Upper lobe of right lung (tissue), 1 donor: ENCODE measurements at regions not wholly inside any gene's neighbourhood (a gene's known extent, or its start where the extent isn't known, plus 50 kb on each side); places are given as distances from the start of the nearest gene placed in this dataset.
A peak's percentile ranks its signal among the peaks of the same experiment; 100 is the strongest.
"Not testable (repeated sequence)": the region's sequence is repeated elsewhere in the genome, so short reads cannot be mapped to it uniquely, and the experiment has no call there.

ENCODE experiments used
- ATAC-seq: fragments of 200-7000 bp; cut with Tn5 transposase; one replicate; pipeline ENCODE4 v1.9.1; 2020; ENCODE audit warnings: mild to moderate bottlenecking, moderate library complexity
- DNase-seq: peaks from one replicate; pipeline ENCODE4 v3.0.0-alpha.2; 2020
- H3K27ac ChIP-seq: fragments of 200-600 bp; one replicate; pipeline ENCODE4 v1.8.0; 2022
- H3K27me3 ChIP-seq: fragments of 200-600 bp; one replicate; pipeline ENCODE4 v1.8.0; 2022; ENCODE audit warnings: mild to moderate bottlenecking
- H3K36me3 ChIP-seq: fragments of 200-600 bp; one replicate; pipeline ENCODE4 v1.8.0; 2022
- H3K4me1 ChIP-seq: fragments of 200-600 bp; one replicate; pipeline ENCODE4 v1.8.0; 2022
- H3K4me3 ChIP-seq: fragments of 200-600 bp; one replicate; pipeline ENCODE4 v1.8.0; 2022; ENCODE audit warnings: mild to moderate bottlenecking
- H3K9me3 ChIP-seq: fragments of 200-600 bp; one replicate; pipeline ENCODE4 v1.8.0; 2022
- intact Hi-C: fragments of 100-400 bp; cut with DNase I; formaldehyde crosslinking; loops from one replicate; pipeline ENCODE4 v1.11.0; 2022
- TF ChIP-seq, protein P1 (sequence below): fragments of 200-600 bp; IDR thresholded peaks from one replicate; pipeline ENCODE4 v1.8.0; 2022; ENCODE audit warnings: antibody characterized with exemption
- donor health status: DM: no; HTN: yes; CAD: no; lungs with severe emphysema.

DNA sequence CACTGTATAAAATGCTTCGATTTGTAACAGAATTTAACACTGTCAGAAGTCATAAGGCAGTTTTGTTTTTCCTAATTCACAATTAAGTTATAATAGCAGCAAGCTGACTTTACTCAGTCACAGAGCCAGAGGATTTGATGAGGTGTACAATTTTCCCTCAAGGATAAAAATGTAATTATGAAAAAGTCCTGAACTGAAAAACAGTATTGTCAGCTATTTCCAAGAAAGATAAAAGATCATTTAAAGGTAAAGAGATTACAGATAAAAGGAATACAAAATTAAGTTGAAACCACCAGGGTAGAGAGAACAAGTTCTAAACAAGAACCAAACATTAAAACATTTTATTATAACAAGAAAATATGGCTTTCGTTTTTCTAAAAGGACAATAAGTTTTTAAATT is 86.8 kb upstream of the ZFP42 start:
- Histone ChIP-seq H3K4me3 (no peak overlapping the region), H3K27ac (no peak overlapping the region), H3K4me1 (no peaks in the 10 kb centered on the region), H3K9me3 (no peaks in the 10 kb centered on the region), H3K27me3 (no peaks in the 10 kb centered on the region), H3K36me3 (no peaks in the 10 kb centered on the region)
- intact Hi-C loops, result no loop called here
- DNase-seq, result no peak
- no peak for ATAC-seq
- TF ChIP-seq, protein P1, sequence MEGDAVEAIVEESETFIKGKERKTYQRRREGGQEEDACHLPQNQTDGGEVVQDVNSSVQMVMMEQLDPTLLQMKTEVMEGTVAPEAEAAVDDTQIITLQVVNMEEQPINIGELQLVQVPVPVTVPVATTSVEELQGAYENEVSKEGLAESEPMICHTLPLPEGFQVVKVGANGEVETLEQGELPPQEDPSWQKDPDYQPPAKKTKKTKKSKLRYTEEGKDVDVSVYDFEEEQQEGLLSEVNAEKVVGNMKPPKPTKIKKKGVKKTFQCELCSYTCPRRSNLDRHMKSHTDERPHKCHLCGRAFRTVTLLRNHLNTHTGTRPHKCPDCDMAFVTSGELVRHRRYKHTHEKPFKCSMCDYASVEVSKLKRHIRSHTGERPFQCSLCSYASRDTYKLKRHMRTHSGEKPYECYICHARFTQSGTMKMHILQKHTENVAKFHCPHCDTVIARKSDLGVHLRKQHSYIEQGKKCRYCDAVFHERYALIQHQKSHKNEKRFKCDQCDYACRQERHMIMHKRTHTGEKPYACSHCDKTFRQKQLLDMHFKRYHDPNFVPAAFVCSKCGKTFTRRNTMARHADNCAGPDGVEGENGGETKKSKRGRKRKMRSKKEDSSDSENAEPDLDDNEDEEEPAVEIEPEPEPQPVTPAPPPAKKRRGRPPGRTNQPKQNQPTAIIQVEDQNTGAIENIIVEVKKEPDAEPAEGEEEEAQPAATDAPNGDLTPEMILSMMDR, result no peak

DNA sequence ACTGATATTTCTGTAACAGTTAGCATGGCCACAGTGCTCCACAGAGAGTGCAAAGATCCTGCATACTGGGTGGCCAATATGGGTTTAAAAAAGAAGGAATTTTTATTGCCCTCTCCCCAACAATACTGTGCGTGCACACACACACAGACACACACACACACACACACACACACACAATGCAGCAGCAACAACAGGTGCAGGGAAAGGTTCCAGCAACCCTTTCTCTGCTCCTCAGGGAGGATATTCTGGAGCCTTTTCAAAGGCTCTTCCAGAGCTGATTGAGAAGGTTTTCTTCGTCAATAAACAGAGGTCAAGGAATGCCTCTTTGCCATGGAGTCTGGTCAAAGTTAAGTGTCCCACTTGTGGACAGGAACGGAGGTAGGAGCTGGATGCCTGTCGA is 84.8 kb upstream of the ZFP42 start:
- Histone ChIP-seq H3K27ac (no peak overlapping the region), H3K4me3 (no peak overlapping the region), H3K36me3 (no peaks in the 10 kb centered on the region), H3K9me3 (no peaks in the 10 kb centered on the region), H3K27me3 (no peaks in the 10 kb centered on the region), H3K4me1 (no peaks in the 10 kb centered on the region)
- TF ChIP-seq, protein P1, result no peak
- intact Hi-C loops, result no loop called here
- DNase-seq (no peak), ATAC-seq (no peak)

DNA sequence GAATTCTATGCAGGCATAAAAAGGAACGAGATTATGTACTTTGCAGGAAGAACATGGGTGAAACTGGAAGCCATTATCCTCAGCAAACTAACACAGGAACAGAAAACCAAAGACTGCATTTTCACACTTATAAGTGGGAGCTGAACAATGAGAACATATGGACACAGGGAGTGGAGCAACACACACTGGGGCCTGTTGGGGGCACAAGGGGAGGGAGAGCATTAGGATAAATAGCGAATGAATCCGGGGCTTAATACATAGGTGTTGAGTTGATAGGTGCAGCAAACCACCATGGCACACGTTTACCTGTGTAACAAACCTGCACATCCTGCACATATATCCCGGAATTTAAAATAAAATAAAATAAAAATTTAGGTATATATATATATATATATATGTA is 80.2 kb upstream of the ZFP42 start:
- ATAC-seq, H3K4me3 ChIP-seq, H3K4me1 ChIP-seq, intact Hi-C loops, H3K36me3 ChIP-seq, H3K27me3 ChIP-seq, DNase-seq, H3K9me3 ChIP-seq, H3K27ac ChIP-seq: not testable (repeated sequence)

DNA sequence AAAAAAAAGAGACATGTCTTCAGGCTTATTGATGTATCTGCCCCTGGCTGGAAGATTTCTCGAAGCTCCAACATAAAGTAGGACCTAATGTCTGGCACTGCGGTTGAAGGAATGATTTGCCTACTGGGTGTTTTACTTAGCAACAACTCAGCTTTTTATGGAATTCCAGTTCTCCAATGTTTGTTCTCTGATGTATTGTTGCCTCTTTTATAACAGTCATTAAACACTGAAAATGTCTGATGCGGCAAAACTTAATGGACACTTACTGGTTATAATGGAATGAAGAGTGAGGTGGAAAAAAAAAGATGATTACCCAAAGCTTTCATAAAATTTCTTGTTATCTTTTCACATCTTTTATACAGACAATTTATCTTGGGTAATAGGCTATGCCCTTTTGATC is 75.6 kb upstream of the ZFP42 start:
- ATAC-seq (no peak), DNase-seq (no peak)
- intact Hi-C loops, result no loop called here
- TF ChIP-seq, protein P1, result no peak
- H3K36me3 ChIP-seq, result no peaks in the 10 kb centered on the region
- H3K27me3 ChIP-seq, result no peaks in the 10 kb centered on the region
- no peak overlapping the region for H3K27ac ChIP-seq
- H3K4me1 ChIP-seq, result no peaks in the 10 kb centered on the region
- no peak overlapping the region for H3K4me3 ChIP-seq
- H3K9me3 ChIP-seq, result no peaks in the 10 kb centered on the region

DNA sequence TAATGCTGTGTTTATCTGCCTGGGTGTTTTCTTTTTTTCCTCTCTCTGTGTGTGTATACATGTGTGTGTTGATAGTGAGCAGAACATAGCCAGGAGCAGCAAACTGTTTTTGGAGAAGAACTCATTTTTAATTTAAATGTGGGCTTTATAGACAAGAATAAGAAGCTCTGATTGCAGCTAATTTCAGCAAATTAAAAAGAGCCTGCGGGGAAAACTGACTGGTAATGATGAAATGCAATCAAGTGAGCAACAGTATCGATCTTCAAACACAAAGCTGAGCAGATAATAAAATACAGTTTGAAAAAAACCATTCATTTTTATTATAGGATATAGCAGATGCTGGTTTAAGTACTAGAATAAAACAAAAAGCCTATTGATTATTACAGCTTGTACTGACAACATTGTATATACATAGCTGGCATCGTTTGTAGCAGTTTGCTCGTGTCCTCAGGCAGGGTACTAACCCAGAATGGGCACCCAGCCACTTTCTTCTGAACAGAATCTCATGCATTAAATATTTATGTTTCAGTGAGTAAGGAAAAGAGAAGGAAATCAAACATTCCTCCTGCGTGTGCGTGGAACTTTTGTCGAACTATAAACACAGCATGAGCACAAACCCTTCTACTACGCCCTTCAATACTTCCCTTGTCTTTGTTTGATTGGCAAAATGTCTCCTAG is 73.5 kb upstream of the ZFP42 start:
- intact Hi-C loops, result no loop called here
- TF ChIP-seq, protein P1, result no peak
- Histone ChIP-seq H3K27ac (peak overlapping the region; percentile 0), H3K36me3 (no peaks in the 10 kb centered on the region), H3K4me3 (no peak overlapping the region), H3K27me3 (no peaks in the 10 kb centered on the region), H3K4me1 (no peaks in the 10 kb centered on the region), H3K9me3 (no peaks in the 10 kb centered on the region)
- no peak for ATAC-seq
- no peak for DNase-seq

DNA sequence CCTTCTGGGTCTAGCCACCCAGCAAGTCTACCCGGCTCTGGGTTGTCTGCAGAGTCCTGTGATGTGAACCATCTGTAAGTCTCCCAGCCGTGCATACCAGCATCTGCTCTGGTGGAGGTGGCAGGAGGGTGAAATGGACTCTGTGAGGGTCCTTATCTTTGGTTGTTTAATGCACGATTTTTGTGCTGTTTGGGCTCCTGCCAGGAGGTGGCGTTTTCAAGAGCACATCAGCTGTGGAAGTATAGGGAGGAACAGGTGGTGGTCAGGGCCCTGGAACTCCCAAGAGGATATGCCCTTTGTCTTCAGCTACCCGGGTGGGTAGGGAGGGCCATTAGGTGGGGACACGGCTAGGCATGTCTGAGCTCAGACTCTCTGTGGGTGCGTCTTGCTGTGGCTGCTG is 66.5 kb upstream of the ZFP42 start:
- no peaks in the 10 kb centered on the region for H3K36me3 ChIP-seq
- TF ChIP-seq, protein P1, result peak; percentile 7
- no peak overlapping the region for H3K27ac ChIP-seq
- H3K27me3 ChIP-seq, result no peaks in the 10 kb centered on the region
- no peaks in the 10 kb centered on the region for H3K4me1 ChIP-seq
- intact Hi-C loops, result no loop called here
- no peaks in the 10 kb centered on the region for H3K9me3 ChIP-seq
- no peak overlapping the region for H3K4me3 ChIP-seq
- no peak for ATAC-seq
- no peak for DNase-seq
